Panc1 (cell line): ENCODE measurements at regions not wholly inside any gene's neighbourhood (a gene's known extent, or its start where the extent isn't known, plus 50 kb on each side); places are given as distances from the start of the nearest gene placed in this dataset.

ENCODE experiments used
- REST ChIP-seq, 2 experiments: IDR thresholded peaks; 2 replicates each; pipeline ENCODE4 v1.6.1; 2011 to 2012; ENCODE audit warnings: low read depth in 2 of 2, control low read depth in 1 of 2, low read length in 1 of 2, mild to moderate bottlenecking in 1 of 2, moderate library complexity in 1 of 2; ENCODE audit not compliant: insufficient read depth in 1 of 2
- TF ChIP-seq, protein P1 (sequence below): fragments of 450-650 bp; IDR thresholded peaks from 2 replicates; pipeline ENCODE4 v1.5.1; 2017; ENCODE audit warnings: mild to moderate bottlenecking

DNA sequence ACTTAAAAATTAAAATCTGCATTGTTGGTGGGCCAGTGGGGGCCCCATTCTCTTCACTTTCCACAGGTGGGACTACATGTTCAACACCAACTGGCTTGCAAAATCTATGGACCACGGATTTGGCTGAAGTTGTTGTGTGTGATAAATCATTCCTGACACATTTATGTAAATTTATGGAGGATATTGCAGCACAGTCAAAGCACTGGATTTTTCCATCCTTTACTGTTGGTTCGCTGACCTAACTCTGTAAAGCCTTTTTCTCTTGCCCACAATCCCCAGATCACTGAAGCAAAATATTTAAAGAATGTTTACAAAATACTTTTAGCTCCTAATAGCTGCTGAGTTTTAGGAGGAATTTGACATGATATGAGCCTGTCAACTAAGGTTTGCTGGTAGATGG, 219.7 kb upstream of the PRICKLE1 start:
- TF ChIP-seq REST (IDR thresholded peaks at IDR 0.05; ENCODE audit: insufficient read depth in 1 of 2, low read depth in 2 of 2, low read length in 1 of 2), result no peak
- TF ChIP-seq, protein P1, sequence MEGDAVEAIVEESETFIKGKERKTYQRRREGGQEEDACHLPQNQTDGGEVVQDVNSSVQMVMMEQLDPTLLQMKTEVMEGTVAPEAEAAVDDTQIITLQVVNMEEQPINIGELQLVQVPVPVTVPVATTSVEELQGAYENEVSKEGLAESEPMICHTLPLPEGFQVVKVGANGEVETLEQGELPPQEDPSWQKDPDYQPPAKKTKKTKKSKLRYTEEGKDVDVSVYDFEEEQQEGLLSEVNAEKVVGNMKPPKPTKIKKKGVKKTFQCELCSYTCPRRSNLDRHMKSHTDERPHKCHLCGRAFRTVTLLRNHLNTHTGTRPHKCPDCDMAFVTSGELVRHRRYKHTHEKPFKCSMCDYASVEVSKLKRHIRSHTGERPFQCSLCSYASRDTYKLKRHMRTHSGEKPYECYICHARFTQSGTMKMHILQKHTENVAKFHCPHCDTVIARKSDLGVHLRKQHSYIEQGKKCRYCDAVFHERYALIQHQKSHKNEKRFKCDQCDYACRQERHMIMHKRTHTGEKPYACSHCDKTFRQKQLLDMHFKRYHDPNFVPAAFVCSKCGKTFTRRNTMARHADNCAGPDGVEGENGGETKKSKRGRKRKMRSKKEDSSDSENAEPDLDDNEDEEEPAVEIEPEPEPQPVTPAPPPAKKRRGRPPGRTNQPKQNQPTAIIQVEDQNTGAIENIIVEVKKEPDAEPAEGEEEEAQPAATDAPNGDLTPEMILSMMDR, result no peak
